ENCODE measurements at regions not wholly inside any gene's neighbourhood (a gene's known extent, or its start where the extent isn't known, plus 50 kb on each side); places are given as distances from the start of the nearest gene placed in this dataset.

GRCh38 chr4:135532132-135532531, 1330.5 kb upstream of the PABPC4L start:
- no peak for TF ChIP-seq CTCF (IDR thresholded peaks at IDR 0.05; ENCODE audit: low read depth, low read length)
- no peak for DNase-seq (ENCODE audit: extremely low read depth, low read depth)

- TF ChIP-seq CTCF (IDR thresholded peaks at IDR 0.05; ENCODE audit: low read depth, low read length) = no peak
- DNase-seq (ENCODE audit: extremely low read depth, low read depth) = no peak
Measured at GRCh38 chr4:135515295-135515694, 1313.7 kb upstream of the PABPC4L start.

- no peak for DNase-seq (ENCODE audit: extremely low read depth, low read depth)
- no peak for TF ChIP-seq CTCF (IDR thresholded peaks at IDR 0.05; ENCODE audit: low read depth, low read length)
Measured at GRCh38 chr4:135510582-135510981, 1309.0 kb upstream of the PABPC4L start.

- DNase-seq (ENCODE audit: extremely low read depth, low read depth) = no peak
- TF ChIP-seq CTCF (IDR thresholded peaks at IDR 0.05; ENCODE audit: low read depth, low read length) = no peak
Measured at GRCh38 chr4:135508006-135508714, 1306.6 kb upstream of the PABPC4L start.

GRCh38 chr4:135497563-135498152, 1296.1 kb upstream of the PABPC4L start:
- TF ChIP-seq CTCF (IDR thresholded peaks at IDR 0.05; ENCODE audit: low read depth, low read length) = no peak
- no peak for DNase-seq (ENCODE audit: extremely low read depth, low read depth)

GRCh38 chr4:135492439-135492838, 1290.8 kb upstream of the PABPC4L start:
- no peak for DNase-seq (ENCODE audit: extremely low read depth, low read depth)
- TF ChIP-seq CTCF (IDR thresholded peaks at IDR 0.05; ENCODE audit: low read depth, low read length) = no peak

- TF ChIP-seq CTCF (IDR thresholded peaks at IDR 0.05; ENCODE audit: low read depth, low read length) = no peak
- DNase-seq (ENCODE audit: extremely low read depth, low read depth) = no peak
Measured at GRCh38 chr4:135485371-135485770, 1283.8 kb upstream of the PABPC4L start.

All from AG09319 (cell line).